OCI-M2 (cell line): ENCODE measurements at regions not wholly inside any gene's neighbourhood (a gene's known extent, or its start where the extent isn't known, plus 50 kb on each side); places are given as distances from the start of the nearest gene placed in this dataset.

Experiments
- DNase-seq: peaks from one replicate; lab custom pipeline; 2025; ENCODE audit not compliant: unreplicated experiment; lab: John Stamatoyannopoulos, UW

DNA sequence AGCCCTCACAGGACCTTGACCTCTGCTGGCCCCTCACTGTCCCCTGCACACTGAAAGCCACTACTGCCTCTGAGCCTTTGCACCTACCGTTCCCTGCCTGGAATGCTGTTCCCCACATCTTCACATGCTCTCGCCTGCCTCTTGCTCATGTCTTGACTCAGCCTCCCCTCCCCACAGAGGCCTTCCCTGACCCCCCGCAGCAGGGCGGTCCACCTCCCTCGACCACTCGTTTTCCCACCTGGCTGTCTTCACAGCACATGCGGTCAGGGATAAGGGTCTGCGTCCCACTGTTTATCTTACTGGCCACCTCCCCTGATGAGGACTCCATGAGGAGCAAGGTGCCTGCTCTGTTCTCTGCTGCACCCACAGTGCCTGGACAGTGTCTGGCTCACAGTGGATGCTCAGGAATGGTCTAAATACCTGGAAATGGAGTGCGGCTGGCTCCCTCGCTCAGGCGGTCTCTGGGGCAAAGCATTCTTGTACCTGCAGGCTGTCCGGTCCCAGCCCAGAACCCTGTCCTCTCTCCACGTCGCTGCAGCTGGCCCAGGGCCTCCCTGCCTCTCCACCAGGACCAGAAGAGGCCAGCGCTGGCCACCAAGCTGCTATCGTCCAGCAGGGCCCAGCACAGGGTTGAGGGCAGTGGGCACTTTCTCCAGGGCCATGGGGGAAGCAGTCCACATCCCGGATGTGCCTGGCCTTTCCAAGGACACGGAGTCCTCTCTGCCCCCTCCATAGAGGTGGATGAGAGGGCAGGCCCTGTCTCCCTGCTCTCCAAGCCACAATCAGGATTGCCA is 107.4 kb downstream of the NCOR2 start:
- no peak for DNase-seq

DNA sequence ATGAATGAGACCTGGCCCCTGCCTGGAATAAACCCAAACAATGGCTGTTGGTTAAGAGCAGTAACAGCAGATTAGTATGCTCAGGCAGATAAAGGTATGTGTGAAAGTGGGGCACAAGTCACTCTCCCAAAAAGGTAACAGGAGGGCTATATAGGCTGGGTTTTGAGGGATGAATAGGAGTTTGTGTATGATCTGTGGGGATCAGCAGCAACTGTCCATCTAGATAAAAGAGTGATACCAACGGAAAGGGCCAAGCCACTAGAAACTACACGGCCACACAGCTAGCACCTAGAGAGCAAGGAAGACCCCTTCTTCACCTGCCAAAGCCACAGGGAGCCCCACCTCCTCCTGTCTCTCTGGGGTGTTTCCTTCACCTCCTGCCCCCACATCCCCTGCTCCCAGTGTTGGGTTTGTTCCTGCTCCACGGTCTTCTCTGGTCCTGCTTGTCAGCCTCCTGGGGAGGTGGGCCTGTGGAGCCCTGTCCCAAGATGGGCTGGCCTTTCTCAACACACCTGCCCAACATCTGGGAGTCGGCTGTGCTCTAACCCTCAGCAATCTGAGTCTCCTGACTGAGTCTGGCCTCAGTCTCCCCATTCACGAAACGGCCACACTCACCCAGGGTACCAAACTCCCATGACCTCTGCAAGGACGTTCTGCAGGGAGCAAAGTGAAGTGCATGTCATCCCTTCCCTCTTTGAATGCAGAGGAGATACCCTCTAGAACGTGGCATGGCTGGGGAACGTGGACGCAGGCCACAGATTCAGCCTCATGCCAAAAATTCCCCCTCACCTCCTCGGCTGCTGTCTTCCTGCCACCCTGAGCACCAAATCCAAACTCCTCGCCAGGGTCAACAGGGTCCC is 108.2 kb downstream of the NCOR2 start:
- no peak for DNase-seq

DNA sequence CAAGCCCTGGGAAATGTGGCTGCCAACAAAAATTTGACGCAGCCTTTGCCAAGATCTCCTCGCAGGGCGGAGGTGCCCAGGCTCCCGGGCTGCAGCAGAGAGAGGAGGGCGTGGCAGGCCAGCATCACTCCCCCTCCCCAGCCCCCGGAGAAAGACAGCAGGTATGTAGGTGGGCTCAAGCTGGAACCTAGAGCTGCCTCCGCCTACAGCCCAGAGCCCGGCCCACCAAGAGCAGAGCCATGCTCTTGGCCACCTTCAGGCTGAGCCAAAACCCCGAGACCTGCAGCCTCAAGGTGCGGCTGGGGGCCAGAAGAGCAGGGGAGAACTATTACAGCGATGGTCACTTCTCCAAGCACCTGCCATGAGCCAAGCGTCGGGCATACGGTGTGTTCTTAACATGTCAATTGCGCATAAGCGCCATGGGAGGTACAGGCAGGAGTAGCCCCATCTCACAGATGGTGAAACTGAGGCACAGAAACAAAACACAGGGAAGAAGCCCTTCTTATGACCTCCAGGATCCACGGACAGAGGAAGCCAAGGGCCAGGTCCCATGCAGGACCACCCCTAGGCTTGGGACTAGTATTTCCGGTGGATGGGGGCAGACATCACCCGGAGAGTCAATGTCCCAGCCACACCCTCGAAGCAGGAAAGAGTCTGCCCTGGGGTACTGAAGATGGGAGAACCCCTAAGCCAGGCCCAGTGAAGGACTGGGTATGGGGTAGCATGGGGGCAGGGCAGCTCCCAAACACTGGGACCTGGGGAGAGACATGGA is 109.0 kb downstream of the NCOR2 start:
- no peak for DNase-seq

DNA sequence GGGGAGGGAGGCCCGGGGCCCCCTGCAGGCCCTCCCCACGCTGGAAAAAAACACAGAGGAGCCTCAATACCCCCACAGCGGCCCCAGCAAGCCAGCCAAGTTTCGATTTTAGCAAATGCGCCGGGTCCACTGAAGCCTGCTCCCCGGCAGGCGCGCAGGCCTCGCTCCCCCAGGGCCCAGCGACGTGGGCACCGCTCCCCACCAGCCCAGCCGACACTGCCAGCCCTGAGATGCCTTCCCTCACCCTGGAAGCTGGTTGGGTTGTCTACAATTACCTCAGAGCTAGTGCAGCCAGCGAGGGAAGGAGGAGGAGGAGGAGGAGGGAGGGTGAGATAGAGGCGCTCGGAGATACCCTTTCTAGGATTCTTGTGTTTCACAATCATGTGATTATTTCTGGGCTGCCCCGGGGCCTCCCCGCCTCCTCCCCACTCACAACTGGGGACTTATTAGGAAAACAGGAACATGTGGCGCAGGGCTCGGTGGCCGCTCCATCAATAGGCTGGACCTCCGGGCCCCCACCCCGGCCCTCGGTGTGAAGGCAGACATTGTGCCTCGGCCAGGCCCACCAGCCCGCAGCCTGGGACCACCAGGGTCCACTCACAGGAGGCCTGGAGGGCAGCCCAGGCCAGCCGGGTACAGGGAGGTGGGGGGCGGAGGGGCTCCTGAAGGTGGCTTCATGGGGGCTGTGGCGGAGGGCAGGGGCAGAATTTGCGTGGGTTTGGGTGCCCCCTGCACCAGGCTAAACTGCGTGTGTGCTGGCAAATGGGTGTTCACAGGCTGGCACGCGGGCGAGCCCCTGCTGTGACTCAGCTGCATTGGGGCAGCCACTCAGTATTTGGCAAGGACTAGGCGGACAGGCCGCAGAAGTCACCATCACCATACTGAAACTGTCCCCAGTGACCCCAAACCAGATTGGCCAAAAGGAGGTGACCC is 109.9 kb downstream of the NCOR2 start:
- DNase-seq: no peak

DNA sequence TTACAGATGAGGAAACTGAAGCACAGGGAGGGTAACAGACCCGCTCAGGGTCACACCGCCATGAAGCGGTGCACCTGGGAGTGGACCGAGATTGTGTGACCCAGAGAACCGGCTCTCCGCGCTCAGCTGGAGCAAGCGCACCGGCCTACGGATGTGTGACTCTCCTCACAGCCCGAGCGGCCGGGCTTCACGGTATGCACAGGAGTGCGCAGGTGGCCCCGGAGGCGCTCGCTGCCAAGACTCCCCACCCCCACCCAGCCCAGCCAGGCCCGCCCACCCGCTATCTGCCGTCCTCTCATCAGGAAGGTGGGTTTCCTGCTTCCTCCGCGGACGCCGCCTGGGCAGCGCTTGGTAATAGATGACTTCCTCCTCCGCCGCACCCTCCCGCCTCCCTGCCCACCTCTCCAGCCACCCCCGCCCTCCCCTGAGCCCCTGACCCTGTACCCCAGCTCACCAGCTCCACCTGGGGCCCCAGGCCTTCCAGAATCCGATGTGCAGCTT is 110.7 kb downstream of the NCOR2 start:
- no peak for DNase-seq

DNA sequence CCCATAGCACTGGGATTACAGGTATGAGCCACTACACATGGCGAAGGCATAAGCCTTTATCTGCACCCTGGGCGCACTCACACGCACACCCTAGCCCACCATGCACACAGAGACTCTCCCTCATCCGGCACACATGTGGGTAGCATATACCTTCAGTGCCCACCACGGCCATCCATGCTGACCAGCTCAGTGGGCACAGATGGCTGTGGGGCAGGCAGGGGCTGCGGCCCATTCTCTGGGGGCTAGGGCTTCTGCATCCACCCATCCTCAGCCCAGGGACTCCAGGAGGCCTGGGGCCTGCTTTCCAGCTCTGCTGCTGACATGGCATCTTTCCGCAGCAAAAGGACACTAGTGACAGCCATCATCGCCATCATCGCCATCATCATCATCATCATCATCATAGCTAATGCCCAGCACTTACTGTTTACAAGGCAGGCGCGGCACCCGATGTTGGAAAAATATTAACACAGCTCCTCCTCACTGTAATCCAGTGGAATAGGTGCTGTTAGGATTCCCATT is 111.2 kb downstream of the NCOR2 start:
- DNase-seq: no peak

DNA sequence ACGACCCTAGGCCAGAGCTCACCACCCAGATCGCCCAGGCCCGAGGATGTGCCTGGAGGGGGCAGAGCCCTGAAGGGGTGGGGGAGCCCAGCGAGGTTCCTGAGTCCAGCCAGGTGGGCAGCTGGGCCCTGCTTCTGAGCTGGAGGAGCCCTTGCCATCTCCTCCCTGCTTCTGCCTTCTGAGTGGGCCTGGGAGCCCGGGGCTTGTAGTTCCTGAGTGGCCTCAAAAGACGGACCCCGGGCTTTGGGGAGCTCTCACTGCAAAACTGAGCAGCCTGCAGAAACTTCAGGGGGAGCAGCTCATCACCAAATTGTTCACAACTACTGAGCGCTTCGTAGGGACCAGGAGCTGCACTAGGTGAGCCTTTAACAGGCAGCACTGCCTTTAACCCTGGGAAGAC is 112.1 kb downstream of the NCOR2 start:
- DNase-seq: no peak

DNA sequence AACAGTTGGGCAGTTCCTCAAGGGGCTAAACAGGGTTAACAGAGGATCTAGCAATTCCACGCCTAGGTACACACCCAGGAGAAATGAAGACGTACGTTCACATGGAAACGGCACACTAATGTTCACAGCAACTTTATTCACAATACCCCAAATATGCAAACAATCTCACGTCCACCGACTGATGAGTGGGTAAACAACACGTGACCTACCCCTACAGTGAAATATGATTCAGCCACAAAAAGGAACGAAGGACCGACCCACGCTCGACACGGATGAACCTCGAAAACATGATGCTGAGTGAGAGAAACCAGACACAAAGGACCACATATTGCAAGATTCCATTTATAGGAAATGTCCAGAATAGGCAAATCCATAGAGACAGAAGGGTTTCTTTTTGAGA is 112.7 kb downstream of the NCOR2 start:
- DNase-seq: no peak

DNA sequence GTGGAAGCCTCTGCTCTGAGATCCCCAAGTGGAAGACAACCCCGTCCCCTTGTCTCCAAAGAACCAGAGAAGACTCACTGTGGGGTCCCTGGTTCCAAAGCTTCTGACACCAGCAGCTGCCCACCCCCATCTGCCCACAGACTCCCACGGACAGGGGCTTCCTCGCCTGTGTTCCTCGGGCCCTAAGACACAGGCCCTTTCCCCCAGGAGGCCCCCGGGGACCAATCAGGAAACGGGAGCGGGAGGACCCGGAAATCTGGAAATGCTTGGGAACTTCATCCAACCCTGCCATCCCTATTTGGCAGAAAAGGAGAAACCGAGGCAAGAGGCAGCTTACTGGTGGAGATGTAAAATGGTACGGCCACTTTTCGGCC is 113.1 kb downstream of the NCOR2 start:
- DNase-seq: no peak

DNA sequence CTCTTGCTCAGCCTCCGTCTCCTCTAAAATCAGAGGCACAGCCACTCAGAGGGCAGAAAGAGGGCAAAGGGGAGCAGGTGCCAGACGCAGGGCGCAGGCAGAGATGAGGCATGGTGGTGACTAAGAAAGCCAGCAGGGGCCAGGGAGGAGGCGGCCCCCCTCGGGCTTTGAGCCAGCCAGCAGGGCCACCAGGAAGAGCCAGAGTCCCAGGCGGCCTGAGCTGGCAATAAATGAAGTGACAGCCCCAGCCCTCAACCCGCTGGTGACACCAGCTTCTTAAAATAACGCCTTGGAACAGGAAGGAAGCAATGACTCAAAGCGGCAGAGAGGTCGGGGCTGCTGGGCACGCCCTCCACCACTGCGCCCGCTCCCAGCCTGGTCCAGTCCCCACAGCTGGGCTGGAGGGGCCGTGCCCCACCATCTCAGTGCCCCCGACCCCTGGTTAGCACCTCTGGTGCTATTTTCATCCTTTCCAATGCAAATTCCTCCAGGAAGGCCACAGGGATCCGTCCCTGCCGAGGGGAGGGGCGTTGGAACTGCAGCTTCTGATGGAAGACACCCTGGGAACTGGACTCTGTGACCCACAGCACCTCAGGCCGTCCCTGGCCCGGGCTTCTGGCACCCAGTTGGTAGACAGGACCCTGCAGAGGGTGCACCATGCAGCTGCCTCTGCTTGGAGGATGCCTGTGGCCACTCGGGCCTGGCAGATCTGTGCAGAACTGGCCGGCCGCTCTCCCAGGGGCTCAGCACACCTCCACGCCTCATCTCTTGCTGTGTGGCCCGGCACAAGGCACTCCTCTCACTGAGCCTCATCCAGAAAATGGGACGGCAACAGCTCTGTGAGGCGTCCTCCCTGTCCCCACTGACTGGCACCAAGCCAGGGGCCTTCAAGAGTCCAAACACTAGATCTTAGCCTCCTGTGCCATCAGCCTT is 113.7 kb downstream of the NCOR2 start:
- no peak for DNase-seq

DNA sequence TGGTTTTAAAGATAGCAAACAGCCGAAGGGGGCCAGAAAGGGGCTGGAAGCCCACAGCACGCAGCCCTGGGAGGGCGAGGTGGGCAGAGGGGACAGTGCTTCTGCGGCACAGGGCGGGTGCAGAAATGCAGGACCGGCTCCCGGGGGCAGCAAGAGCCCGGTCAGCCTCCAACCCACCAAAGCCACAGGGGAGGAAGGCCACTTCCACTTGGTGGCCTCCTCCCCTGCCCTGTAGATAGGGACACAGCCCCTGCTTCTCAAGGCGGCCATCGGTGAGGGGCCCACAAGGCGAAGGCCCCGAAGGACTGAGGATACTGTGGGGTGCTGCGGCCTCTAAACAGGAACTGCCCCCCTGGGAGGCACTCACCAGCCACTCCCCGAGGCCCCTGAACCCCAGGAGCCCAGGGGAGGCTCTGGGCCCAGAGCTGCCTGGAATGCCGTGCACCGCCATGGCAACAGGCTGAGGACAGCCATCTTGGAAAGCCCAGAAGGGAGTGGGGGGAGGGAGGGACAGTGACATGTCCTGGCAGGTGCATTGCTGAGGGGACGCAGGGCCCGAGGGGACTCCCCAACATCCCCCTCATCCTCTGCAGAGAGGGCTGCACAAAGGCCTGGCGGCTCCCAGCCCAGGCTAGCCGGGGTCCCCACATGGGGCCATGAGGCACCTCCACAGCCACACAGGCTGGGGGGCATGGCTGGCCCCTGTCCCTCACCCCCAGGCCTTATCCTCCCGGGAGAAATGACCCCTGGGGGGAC is 114.7 kb downstream of the NCOR2 start:
- no peak for DNase-seq

DNA sequence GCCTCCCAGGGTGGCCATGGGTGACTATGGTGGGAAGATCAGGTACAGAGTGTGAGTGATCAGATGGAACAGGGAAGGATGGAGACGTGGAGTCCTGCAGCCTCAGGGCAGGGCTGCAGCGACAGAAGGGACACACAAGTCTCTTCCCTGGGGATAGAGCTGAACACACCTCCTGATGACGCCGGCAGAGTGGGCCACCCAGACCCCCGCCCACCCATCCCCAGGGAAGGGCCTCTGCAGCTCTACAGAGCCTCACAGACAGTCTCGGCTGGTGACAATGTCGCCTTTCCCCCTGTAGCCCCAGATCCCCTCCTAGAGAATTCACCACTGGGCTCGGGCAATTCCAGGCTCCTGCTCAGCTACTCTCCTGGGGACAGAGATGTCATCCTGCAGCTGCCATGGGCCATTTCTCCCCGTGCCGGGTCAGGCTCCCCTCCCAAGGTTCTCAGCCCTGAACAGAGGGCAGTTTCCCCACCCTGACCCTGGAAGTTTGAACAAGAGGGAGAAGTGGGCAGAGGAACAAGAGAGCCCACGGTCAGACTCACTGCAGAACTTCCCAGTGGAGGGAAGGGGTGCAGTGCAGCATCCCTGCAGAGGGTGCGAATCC is 115.7 kb downstream of the NCOR2 start:
- DNase-seq: no peak

DNA sequence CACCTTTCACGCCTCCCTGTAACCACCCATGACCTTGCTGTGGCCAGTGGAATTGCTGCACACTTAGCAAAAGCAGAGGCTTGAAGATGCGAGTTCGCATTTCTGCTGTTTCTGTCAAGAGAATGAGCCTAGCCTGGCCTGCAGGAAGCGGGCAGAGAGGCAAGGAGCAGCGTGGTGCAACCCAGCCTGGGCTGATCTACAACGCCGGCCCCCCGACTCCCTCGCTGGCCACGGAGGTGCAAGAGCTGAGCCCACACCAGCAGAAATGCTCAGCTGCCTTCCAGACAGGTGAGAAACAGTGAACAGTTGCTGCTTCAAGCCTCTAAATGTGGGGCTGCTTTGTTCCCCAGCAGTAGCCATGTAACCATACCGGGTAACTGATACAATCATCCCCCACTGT is 116.4 kb downstream of the NCOR2 start:
- DNase-seq: no peak

DNA sequence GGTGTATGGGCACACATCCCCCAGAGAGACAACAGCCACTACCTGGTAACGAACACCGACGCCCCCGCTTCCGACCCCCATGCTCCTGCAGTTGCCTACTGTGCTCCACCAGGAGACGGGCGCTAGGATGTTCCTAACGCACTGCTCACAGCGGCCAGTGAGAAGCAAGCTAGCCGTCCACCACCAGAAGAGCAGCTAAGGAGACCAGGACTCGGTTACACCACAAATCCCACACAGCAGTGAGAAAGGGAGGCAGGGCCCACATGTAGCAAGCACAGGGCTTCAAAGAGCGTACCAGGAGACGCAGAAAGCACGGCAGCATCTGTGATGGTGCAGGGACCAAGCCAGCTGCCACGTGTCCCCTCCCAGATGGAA is 117.0 kb downstream of the NCOR2 start:
- DNase-seq: no peak

DNA sequence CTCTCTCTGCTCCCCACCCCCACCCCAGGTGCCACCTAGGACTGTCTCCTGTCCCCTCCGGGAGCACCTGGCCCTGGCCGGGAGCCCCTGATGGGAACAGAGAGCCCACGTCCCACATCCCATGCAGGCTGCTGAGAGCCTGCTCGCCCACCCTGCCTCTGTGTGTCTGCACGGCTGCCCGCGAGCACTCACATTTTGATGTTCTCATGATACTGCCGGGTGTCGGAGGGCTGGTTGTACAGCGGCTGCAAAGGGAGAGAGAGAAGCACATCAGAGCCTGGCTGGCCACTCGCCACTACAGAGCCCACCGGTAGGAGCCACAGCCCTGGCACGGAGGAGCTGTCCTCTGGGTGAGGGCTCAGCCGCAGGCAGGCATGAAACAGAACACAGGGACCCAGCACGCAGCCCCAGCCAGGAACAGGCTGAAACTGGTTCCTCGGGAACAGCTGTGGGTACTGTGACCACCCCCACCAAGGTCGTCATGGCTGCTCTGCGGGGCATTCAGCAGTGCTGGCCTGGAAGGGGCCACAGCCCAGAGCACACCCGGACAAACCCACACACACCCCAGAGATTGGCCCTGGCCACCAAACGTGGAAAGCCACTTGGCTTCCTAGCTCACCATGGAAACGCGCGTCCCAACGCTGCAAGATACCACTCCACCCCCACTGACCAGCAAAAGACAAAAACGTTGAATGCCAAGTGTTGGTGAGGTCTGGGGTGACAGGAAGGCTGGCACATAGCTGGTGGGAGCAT is 117.6 kb downstream of the NCOR2 start:
- no peak for DNase-seq

DNA sequence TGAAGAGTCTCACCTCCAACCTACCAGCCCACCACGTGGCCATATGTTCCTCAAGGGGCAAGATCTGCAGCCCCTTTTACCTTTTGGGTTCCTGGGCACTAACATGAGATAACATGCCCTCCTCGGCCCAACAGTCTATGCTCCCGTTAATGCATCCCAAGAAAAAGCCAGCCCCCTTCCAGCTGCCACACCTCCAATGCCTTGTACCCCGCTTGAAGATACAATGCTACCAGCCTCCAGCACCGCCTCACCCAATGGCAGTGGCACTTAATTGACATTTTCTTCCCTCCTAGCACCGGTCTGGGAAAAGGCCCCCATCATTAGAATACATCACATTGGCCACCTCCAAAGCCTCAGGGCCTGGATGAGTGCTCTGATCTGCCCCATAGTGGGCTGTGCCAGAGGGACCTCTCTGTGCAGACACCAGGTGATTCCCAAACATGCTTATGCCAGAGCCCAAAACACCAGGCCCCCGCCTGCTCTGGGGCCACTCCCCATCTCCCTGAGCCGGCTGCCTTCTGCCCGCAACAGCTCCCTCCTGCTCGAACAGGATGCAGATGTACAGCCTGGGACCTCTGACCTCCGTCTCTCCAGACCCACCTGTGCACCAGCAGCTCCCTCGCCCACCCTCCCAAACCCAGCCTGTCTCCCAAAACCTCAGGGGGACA is 118.3 kb downstream of the NCOR2 start:
- DNase-seq: no peak
